Kidney (tissue), 13 donors: ENCODE measurements at regions not wholly inside any gene's neighbourhood (a gene's known extent, or its start where the extent isn't known, plus 50 kb on each side); places are given as distances from the start of the nearest gene placed in this dataset.

Source experiments
- DNase-seq, 5 donors: peaks; one replicate each; pipeline ENCODE4 v3.0.0-alpha.2; 2013 to 2020
- FAIRE-seq: peaks from 2 replicates; lab custom pipeline; 2012; peaks lifted over from hg19 to GRCh38; lab: Jason Lieb, UNC
- H3K27ac ChIP-seq, 2 donors: one replicate each; pipeline ENCODE4 v1.7.0; 2013; ENCODE audit warnings: low read depth in 2 of 2, low read length in 2 of 2, inconsistent platforms in 1 of 2
- H3K27me3 ChIP-seq: one replicate; pipeline ENCODE4 v1.7.1; 2013; ENCODE audit warnings: low read length, inconsistent platforms; ENCODE audit not compliant: control insufficient read depth, insufficient read depth
- H3K36me3 ChIP-seq, 3 donors: one replicate each; pipeline versions ENCODE4 v1.7.0 to v1.7.1; 2013; ENCODE audit warnings: low read length in 3 of 3, control low read depth in 1 of 3, inconsistent platforms in 1 of 3; ENCODE audit not compliant: insufficient read depth in 3 of 3, control insufficient read depth in 2 of 3
- H3K4me1 ChIP-seq, 3 donors: one replicate each; pipeline versions ENCODE4 v1.7.0 to v1.7.1; 2013; ENCODE audit warnings: low read length in 3 of 3, inconsistent platforms in 1 of 3, low read depth in 1 of 3; ENCODE audit not compliant: control insufficient read depth in 2 of 3, insufficient read depth in 2 of 3
- H3K4me3 ChIP-seq, 3 donors: one replicate each; pipeline versions ENCODE4 v1.7.0 to v1.8.1; 2013; ENCODE audit warnings: low read length in 3 of 3, control low read depth in 1 of 3, inconsistent platforms in 1 of 3
- H3K9ac ChIP-seq, 3 donors: one replicate each; pipeline versions ENCODE4 v1.7.0 to v1.7.1; 2013; ENCODE audit warnings: low read length in 3 of 3, control low read depth in 1 of 3, inconsistent platforms in 1 of 3
- H3K9me3 ChIP-seq, 3 donors: one replicate each; pipeline versions ENCODE4 v1.7.0 to v1.7.1; 2013; ENCODE audit warnings: low read length in 3 of 3, control low read depth in 1 of 3, inconsistent platforms in 1 of 3; ENCODE audit not compliant: control insufficient read depth in 2 of 3, insufficient read depth in 1 of 3
- intact Hi-C: fragments of 100-400 bp; cut with DNase I; formaldehyde crosslinking; loops from one replicate; pipeline ENCODE4 v1.11.1; 2022
- TF ChIP-seq, protein P1 (sequence below): IDR thresholded peaks from 3 replicates; pipeline ENCODE4 v1.5.1; 2012; ENCODE audit warnings: mild to moderate bottlenecking, moderate library complexity, borderline replicate concordance; ENCODE audit not compliant: insufficient read depth; ENCODE audit errors: extremely low read depth
- donor health status: control.
- donor health status: control.
- donor health status: control.
- donor health status: control.
- donor health status: control.
- donor health status: DM: yes; HTN: yes; CAD: no.
- donor health status: Normal renal cell carcinoma (clear cell type).

DNA sequence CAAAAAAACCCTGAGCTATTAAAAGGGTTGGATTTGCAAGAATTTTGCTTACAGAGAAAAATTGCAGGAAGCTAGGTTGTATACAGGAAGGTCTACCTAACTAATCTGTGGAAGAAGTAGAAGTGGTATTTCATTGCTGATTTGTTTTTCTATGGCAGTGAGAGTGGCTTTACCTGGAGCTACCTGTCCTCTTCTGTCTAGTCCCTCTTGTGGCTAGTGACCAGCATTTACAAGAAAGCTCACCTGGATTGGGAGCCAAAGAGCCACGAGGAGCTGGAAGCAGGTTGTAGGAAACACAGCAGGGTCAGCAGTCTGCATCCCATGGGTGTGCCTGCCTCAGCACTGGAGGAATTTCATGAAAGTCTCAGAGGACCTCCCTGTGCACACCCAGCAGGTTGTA lies 120.3 kb upstream of the RALGAPA2 start:
- intact Hi-C loops, result no loop called here
- Histone ChIP-seq H3K9me3 (no peaks in the 10 kb centered on the region), H3K36me3 (no peaks in the 10 kb centered on the region), H3K27ac (no peak overlapping the region), H3K9ac (no peak overlapping the region), H3K4me3 (no peak overlapping the region), H3K27me3 (no peaks in the 10 kb centered on the region), H3K4me1 (no peaks in the 10 kb centered on the region)
- no peak for FAIRE-seq
- no peak for DNase-seq
- TF ChIP-seq, protein P1, sequence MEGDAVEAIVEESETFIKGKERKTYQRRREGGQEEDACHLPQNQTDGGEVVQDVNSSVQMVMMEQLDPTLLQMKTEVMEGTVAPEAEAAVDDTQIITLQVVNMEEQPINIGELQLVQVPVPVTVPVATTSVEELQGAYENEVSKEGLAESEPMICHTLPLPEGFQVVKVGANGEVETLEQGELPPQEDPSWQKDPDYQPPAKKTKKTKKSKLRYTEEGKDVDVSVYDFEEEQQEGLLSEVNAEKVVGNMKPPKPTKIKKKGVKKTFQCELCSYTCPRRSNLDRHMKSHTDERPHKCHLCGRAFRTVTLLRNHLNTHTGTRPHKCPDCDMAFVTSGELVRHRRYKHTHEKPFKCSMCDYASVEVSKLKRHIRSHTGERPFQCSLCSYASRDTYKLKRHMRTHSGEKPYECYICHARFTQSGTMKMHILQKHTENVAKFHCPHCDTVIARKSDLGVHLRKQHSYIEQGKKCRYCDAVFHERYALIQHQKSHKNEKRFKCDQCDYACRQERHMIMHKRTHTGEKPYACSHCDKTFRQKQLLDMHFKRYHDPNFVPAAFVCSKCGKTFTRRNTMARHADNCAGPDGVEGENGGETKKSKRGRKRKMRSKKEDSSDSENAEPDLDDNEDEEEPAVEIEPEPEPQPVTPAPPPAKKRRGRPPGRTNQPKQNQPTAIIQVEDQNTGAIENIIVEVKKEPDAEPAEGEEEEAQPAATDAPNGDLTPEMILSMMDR, result no peak

DNA sequence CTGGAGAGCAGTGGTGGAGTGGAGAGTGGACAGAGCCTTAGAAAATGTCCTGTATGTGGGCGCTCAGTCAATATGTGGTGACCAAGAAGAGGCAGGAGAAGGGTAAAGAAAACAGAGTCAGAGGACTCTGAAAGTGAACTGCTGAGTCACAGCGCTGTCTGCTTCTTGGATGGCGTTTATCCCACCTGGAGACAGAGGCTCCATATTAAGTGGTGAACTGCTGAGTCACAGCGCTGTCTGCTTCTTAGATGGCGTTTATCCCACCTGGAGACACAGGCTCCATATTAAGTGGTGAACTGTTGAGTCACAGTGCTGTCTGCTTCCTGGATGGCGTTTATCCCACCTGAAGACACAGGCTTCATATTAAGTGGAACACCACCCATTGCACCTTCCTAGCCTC lies 119.3 kb upstream of the RALGAPA2 start:
- DNase-seq (no peak), FAIRE-seq (no peak)
- Histone ChIP-seq H3K36me3 (no peaks in the 10 kb centered on the region), H3K27me3 (no peaks in the 10 kb centered on the region), H3K27ac (no peak overlapping the region), H3K4me1 (no peaks in the 10 kb centered on the region), H3K9me3 (no peaks in the 10 kb centered on the region), H3K9ac (no peak overlapping the region), H3K4me3 (no peak overlapping the region)
- TF ChIP-seq, protein P1, result no peak
- intact Hi-C loops, result no loop called here

DNA sequence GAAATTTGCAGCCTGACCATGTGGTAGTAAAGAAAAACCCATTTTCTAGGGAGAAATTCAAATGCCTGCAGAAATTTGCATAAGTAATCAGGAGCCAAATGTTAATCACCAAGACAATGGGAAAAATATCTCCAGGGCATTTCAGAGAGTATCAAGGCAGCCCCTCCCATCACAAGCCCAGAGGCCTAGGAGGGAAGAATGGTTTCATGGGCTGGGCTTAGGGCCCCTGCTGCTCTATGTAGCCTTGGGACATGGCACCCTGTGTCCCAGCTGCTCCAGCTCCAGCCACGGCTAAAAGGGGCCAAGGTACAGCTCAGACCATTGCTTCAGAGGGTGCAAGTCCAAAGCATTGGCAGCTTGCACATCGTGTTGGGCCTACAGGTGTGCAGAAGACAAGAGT lies 117.2 kb upstream of the RALGAPA2 start:
- no peaks in the 10 kb centered on the region for H3K36me3 ChIP-seq
- no peak overlapping the region for H3K9ac ChIP-seq
- intact Hi-C loops, result no loop called here
- no peaks in the 10 kb centered on the region for H3K27me3 ChIP-seq
- TF ChIP-seq, protein P1, result no peak
- H3K27ac ChIP-seq, result no peak overlapping the region
- H3K4me3 ChIP-seq, result no peak overlapping the region
- FAIRE-seq, result no peak
- no peak for DNase-seq
- H3K4me1 ChIP-seq, result no peaks in the 10 kb centered on the region
- H3K9me3 ChIP-seq, result no peaks in the 10 kb centered on the region

DNA sequence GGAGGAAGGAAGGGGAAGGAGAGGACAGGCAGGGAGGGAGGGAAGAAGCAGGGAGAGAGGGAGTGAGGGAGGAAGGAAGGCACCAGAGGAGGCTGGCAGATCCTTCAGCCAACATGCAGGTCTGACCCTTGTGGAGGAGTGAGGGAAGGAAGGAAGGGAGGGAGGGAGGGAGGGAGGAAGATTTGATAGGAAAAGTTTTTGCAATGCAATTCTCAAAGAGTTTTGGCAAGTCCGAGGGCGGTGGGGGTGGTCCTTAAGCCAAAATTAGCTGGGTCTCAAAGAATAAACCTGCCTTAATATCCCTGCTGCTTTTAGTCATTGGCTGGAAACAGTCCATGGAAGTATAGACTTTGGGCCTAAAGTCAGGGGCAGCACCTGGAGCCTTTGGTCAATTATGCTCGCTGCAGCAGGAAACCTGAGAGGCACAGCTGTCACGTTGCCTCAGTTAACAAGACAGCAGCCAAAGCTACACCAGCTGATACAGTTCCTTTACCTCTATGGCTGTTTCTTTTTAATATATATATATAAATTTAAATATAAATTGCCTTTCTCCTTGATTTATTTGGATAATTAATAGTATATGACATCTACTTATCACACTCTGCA lies 115.7 kb upstream of the RALGAPA2 start:
- no peaks in the 10 kb centered on the region for H3K9me3 ChIP-seq
- intact Hi-C loops, result no loop called here
- no peaks in the 10 kb centered on the region for H3K27me3 ChIP-seq
- H3K4me1 ChIP-seq, result no peaks in the 10 kb centered on the region
- no peak overlapping the region for H3K27ac ChIP-seq
- DNase-seq (no peak), FAIRE-seq (no peak)
- TF ChIP-seq, protein P1, result no peak
- H3K36me3 ChIP-seq, result no peaks in the 10 kb centered on the region
- no peak overlapping the region for H3K9ac ChIP-seq
- H3K4me3 ChIP-seq, result no peak overlapping the region
